IMR-90 (cell line): ENCODE measurements at regions not wholly inside any gene's neighbourhood (a gene's known extent, or its start where the extent isn't known, plus 50 kb on each side); places are given as distances from the start of the nearest gene placed in this dataset.

ENCODE experiments used
- CTCF ChIP-seq: conservative IDR thresholded peaks from 2 replicates; pipeline ENCODE4 v1.5.1; 2012; ENCODE audit warnings: mild to moderate bottlenecking, low read depth, low read length, improper control_type of control experiment
- NFE2L2 ChIP-seq: fragments of 150-350 bp; IDR thresholded peaks from 2 replicates; pipeline ENCODE4 v1.6.1; 2016; ENCODE audit warnings: low read depth, mild to moderate bottlenecking, low read length
- POLR2A ChIP-seq: IDR thresholded peaks from 2 replicates; pipeline ENCODE4 v1.6.1; 2012; ENCODE audit warnings: mild to moderate bottlenecking, low read depth, low read length

- TF ChIP-seq CTCF (no peak), POLR2A (no peak), NFE2L2 (no peak)
These were observed 75.4 kb upstream of the SPATA31D4 start for GRCh38 chr9:81852820-81853219.
